Ecto neural progenitor cell (in vitro differentiated cells): ENCODE measurements at regions not wholly inside any gene's neighbourhood (a gene's known extent, or its start where the extent isn't known, plus 50 kb on each side); places are given as distances from the start of the nearest gene placed in this dataset.
A peak's percentile ranks its signal among the peaks of the same experiment; 100 is the strongest.

Source experiments
- DNase-seq: peaks from one replicate; pipeline ENCODE4 v3.0.0-alpha.2; 2018; ENCODE audit warnings: low spot score

- no peak for DNase-seq
These were observed 625.6 kb upstream of the MKI67 start for GRCh38 chr10:128751851-128752250.

GRCh38 chr10:128759174-128759573 lies 633.0 kb upstream of the MKI67 start:
- no peak for DNase-seq

- no peak for DNase-seq
These were observed 637.4 kb upstream of the MKI67 start for GRCh38 chr10:128763588-128763987.

GRCh38 chr10:128764190-128764589 lies 638.0 kb upstream of the MKI67 start:
- no peak for DNase-seq

- no peak for DNase-seq
These were observed 640.7 kb upstream of the MKI67 start for GRCh38 chr10:128766915-128767314.

GRCh38 chr10:128774979-128775378 lies 648.8 kb upstream of the MKI67 start:
- no peak for DNase-seq

- DNase-seq = no peak
These were observed 649.5 kb upstream of the MKI67 start for GRCh38 chr10:128775743-128776142.

- DNase-seq = no peak
These were observed 650.5 kb upstream of the MKI67 start for GRCh38 chr10:128776673-128777252.

- no peak for DNase-seq
These were observed 651.1 kb upstream of the MKI67 start for GRCh38 chr10:128777342-128777741.

- no peak for DNase-seq
These were observed 653.2 kb upstream of the MKI67 start for GRCh38 chr10:128779416-128779815.

GRCh38 chr10:128780156-128780761 lies 654.0 kb upstream of the MKI67 start:
- DNase-seq = no peak

- DNase-seq = no peak
These were observed 655.4 kb upstream of the MKI67 start for GRCh38 chr10:128781637-128782036.

GRCh38 chr10:128784444-128784843 lies 658.2 kb upstream of the MKI67 start:
- DNase-seq = no peak

- DNase-seq = no peak
These were observed 666.4 kb upstream of the MKI67 start for GRCh38 chr10:128792426-128793140.

- no peak for DNase-seq
These were observed 667.8 kb upstream of the MKI67 start for GRCh38 chr10:128793726-128794655.

- DNase-seq = no peak
These were observed 670.2 kb upstream of the MKI67 start for GRCh38 chr10:128796396-128796912.

- DNase-seq = no peak
These were observed 665.0 kb upstream of the MGMT start for GRCh38 chr10:128802062-128802461.

- DNase-seq = peak; percentile 28
These were observed 663.3 kb upstream of the MGMT start for GRCh38 chr10:128803790-128804189.

GRCh38 chr10:128804411-128804810 lies 662.6 kb upstream of the MGMT start:
- no peak for DNase-seq

GRCh38 chr10:128808921-128809440 lies 658.1 kb upstream of the MGMT start:
- DNase-seq = no peak

- no peak for DNase-seq
These were observed 655.5 kb upstream of the MGMT start for GRCh38 chr10:128811511-128811910.

GRCh38 chr10:128812000-128812399 lies 655.0 kb upstream of the MGMT start:
- DNase-seq = no peak
